KOPT-K1 (cell line): ENCODE measurements at regions not wholly inside any gene's neighbourhood (a gene's known extent, or its start where the extent isn't known, plus 50 kb on each side); places are given as distances from the start of the nearest gene placed in this dataset.

Experiments
- H3K27ac ChIP-seq: fragments of 200-600 bp; sonication (generic); 2 replicates; pipeline ENCODE4 v1.5.1; 2016; ENCODE audit warnings: antibody characterized with exemption, mild to moderate bottlenecking, low read depth, low read length; ENCODE audit not compliant: poor library complexity, severe bottlenecking
- H3K36me3 ChIP-seq: fragments of 200-600 bp; sonication (generic); 2 replicates; pipeline ENCODE4 v1.5.1; 2017; ENCODE audit warnings: antibody characterized with exemption, mild to moderate bottlenecking, low read length, moderate library complexity; ENCODE audit not compliant: insufficient read depth
- H3K9me3 ChIP-seq: fragments of 200-600 bp; sonication (generic); 2 replicates; pipeline ENCODE4 v1.5.1; 2017; ENCODE audit warnings: antibody characterized with exemption, low read length, mild to moderate bottlenecking; ENCODE audit not compliant: insufficient read depth, poor library complexity, severe bottlenecking

DNA sequence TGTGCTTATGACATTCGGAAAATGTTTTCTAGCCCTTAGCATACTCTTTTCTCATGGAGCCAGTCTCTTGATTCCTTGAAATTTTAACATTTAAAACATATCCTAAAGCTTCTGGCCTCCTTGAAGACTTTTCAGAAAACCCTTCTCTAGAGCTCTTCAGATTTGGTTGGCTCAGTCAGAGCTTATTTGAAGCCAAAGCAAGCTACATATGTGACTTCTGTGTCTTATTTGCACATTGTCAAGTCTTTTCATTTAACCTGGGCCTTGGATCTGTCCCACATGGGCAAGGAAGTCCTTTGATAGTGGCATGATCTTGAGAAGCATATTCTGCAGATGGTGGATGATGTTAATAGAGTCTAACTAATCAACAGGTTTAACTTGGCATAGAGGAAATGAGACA, 116.5 kb downstream of the LACC1 start:
- Histone ChIP-seq H3K9me3 (peaks cover 18% of the 10 kb centered on the region), H3K27ac (no peak overlapping the region), H3K36me3 (no peaks in the 10 kb centered on the region)

DNA sequence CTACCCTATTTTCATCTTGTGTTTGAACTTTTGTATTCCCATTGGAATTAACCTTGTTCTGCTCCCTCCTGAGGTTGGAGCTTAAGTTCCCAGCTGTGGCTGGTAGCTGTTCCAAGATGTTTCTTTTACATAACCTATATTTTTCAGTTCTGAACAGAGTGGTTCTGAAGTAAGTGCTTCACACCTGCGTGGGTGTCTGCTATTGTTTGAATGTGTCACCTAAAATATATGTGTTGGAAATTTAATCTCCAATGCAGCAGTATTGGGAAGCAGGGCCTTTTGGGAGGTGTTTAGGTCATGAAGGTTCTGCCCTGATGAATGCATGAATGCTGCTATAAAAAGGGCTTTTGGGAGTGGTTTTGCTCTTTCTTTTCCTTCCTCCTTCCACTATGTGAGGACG, 123.8 kb downstream of the LACC1 start:
- Histone ChIP-seq H3K9me3 (no peaks in the 10 kb centered on the region), H3K36me3 (no peaks in the 10 kb centered on the region), H3K27ac (no peak overlapping the region)

DNA sequence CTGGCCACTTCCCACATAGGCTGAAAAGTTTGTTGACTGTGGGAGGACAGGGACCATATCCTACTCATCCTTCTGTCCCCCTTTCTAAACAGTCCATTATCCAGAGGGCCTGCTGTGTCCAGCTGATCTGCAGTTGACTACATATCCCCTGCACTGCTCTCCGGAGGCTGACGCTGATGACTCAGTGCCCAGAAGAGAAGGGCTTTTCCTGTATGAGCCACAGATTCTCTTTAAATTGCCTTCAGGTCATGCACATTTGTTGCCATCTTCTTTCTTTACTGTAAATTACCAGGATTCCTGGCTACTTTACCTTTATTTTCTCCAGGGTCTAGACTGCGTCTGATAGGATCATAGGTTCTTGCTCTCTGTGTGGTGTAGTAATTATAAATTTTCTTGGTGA, 125.2 kb downstream of the LACC1 start:
- Histone ChIP-seq H3K36me3 (no peaks in the 10 kb centered on the region), H3K9me3 (no peaks in the 10 kb centered on the region), H3K27ac (no peak overlapping the region)

DNA sequence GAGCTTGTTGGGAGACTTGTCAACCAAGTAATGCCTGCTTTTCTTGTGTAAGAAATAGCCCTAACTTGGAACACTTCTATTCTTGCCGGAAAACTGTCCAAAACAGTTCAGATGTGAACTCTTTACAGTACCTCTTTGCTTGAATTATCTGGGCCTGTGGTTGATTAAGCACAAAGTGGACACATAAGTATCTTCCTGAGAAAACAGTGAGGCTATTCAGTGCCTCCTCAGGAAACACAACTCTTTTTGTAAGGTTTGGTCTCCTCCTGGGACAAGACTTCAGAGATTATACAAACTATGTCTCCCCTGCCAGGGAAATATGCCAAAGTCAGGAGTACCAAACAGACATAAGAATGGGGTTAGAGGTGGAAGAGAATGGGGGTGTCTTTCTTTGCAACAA, 127.7 kb downstream of the LACC1 start:
- H3K36me3 ChIP-seq: no peaks in the 10 kb centered on the region
- no peaks in the 10 kb centered on the region for H3K9me3 ChIP-seq
- H3K27ac ChIP-seq: no peak overlapping the region

DNA sequence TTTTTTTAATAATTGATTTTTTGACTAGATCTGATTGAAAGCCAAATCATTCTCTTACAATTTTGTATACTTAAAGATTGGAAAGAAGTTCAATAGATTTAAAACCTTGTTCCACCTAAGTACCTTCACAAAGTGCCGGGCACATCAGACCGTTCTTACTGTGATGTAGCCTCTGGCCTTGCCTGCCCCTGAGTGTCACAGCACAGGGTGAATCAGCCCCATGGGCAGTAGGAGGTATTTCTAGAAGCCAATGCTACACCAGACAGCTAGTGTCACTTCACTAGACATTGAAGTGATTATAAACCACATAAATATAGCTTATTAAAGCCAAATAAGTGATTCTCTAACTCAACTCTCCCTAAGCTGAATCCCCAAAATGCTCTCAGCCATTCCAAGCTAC, 131.3 kb downstream of the LACC1 start:
- Histone ChIP-seq H3K27ac (no peak overlapping the region), H3K9me3 (no peaks in the 10 kb centered on the region), H3K36me3 (no peaks in the 10 kb centered on the region)

DNA sequence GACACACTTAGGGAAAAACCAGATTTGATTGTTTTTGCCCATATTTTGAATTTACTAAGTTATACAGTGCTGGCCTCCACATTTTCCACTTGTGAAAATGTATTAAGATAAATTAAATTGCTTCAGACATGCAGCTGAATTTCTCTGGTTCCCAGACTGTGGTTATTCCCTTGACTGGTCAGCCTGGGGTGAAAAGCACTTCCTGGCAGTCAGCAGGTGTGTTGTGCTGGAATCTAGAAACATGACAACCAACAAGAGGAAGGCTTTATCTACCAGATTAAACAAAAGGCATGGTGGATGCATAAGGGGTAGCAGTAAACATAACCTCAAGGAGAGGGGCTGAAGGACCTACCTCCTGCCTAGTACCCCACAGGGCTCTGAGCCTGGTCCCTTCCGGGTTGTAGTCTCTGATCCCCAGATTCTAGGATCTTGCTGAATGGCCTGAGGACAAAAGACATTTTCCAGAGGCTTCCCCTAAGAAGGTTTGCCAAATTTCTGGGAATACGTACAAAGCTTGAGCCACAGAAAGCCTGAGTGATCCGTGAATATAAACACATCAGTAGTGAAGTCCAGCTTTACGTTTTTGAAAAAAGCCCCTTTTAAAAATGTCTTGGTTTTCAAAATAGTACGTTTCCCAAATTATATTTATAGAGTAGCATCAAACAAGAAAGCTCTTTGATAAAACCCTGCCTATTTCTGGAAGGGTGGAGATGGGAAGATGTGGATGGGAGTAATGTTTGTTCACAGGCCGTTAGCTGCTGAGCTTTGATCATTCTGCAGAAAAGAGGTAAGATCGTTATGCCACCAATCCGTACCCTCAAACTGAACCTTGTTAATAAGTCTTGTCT, 133.4 kb downstream of the LACC1 start:
- H3K9me3 ChIP-seq: no peaks in the 10 kb centered on the region
- H3K36me3 ChIP-seq: no peaks in the 10 kb centered on the region
- no peak overlapping the region for H3K27ac ChIP-seq

DNA sequence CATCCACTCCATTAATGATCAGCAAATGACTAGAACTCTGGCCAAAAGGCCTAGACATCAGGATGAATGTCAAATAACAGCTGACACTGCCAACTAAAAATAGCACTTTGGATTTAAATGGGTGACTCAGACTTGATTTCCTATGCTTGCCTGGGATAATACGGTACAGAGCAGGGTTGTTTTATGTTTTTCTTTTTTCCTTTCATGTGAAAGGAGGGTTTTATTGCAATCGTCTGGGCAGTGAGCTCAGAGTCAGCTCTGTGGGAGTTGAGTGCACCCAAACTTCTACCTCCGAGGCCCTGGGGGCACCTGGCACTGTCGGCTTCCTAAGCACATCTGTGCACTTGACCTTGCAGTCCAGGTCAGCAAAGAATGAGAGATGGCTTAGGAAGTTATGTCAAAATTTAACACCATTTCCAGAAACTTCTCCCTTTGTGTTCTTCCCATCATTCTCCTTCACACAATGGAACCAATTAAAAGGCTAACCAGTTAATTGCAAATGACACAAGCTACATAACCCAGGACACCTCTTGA, 134.1 kb downstream of the LACC1 start:
- Histone ChIP-seq H3K36me3 (no peaks in the 10 kb centered on the region), H3K27ac (no peak overlapping the region), H3K9me3 (no peaks in the 10 kb centered on the region)

DNA sequence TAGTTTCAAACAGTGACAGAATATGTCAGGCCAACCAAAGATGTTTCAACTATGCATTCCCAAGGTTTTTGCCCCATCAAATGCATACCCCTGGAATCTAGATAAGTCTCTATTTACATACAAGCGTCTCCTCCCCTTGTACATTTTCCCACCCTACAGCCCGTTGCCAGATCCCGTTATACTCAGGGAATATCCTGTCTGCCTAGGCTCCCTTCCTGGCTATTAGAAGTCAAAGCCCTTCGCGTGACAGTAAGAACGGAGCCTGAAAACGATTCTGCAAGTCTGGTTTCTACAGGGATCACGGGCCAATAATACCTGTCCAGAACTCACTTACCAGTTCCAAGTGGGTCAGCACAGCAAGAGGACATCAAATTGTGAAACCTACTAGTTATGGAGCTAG, 134.8 kb downstream of the LACC1 start:
- no peaks in the 10 kb centered on the region for H3K9me3 ChIP-seq
- no peaks in the 10 kb centered on the region for H3K36me3 ChIP-seq
- no peak overlapping the region for H3K27ac ChIP-seq

DNA sequence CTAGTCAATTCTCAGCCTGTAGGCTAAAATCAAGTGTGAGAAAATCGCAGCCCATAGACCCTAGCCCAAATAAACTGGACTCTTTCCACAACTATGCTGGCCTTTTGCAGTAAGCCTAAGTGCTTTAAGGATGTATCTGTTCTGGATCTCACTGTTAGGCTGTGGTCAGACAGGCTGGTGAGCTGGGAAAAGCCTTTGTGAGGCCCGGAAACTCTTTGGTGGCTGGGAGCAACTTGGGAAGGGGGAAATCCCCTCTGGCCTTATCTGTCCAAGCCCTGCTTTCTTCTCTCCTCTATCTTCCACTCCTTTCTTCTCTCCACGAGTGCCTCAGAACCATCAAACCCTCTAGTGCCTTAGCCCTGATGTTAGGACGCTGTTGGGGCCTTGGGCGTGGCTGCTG, 135.4 kb downstream of the LACC1 start:
- Histone ChIP-seq H3K27ac (no peak overlapping the region), H3K9me3 (no peaks in the 10 kb centered on the region), H3K36me3 (no peaks in the 10 kb centered on the region)

DNA sequence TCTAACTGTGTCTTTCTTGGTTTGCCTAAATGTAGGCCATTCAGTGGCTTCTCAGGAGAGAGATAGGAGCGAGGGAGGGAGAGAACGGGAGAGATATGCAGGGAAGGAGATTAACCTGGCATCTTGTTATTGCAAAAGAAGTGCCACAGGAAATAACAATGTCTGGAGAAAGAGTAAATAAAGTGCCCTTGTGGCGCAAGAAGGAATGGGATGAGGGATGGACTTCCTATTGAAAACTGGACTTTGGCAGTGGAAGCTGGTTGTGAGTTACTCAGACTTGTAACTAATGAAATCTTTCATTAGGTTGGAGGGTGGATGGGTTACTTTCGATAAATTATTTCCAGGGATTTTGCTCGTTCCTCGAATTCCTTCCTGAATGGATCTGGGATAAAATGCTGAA, 136.1 kb downstream of the LACC1 start:
- no peaks in the 10 kb centered on the region for H3K9me3 ChIP-seq
- H3K27ac ChIP-seq: no peak overlapping the region
- H3K36me3 ChIP-seq: no peaks in the 10 kb centered on the region

DNA sequence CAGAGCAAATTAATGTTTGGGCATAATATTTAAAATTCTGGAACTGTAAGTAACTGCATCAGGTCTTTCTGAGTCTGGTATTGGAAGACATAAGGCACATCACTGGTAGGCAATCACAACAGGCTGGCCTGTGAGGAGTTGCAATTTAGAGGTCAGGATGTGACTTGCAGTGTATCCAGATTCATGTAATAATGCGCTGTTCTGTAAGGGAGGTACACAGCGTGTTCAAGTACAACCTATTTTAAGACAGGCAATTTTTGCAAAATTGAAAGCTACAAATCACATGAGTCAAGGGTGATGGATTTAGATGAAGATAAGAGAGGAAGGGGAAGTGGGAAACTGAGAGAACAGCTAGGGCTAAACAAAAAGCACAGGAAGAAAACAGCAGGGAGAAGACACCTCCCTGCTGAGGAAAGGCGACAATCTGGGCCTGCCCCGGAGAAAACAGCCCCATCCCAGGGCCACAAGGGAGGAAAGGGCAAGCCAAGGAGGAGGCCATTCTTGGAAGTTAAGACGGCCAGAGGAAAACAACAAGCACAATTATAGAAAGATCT, 138.1 kb downstream of the LACC1 start:
- H3K9me3 ChIP-seq: no peaks in the 10 kb centered on the region
- H3K27ac ChIP-seq: no peak overlapping the region
- no peaks in the 10 kb centered on the region for H3K36me3 ChIP-seq

DNA sequence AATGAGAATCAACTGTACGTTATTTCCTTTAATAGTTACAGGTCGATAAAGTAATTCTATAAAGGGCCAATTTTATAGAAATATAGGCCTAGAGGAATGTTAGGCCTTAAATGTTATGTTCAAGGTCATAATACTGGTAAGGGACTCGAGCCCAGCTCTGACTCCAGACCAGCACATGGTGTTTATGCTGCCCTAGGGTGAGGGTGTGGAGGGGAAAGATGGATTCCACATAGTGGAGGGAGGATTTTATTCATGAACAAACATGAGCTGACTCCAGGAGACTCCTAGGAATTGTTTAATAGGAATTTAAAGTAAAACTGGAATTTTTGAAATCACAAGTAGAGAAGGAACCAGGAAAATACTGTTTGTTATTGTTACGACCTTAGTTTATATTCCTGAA, 139.9 kb downstream of the LACC1 start:
- Histone ChIP-seq H3K9me3 (no peaks in the 10 kb centered on the region), H3K36me3 (no peaks in the 10 kb centered on the region), H3K27ac (no peak overlapping the region)

DNA sequence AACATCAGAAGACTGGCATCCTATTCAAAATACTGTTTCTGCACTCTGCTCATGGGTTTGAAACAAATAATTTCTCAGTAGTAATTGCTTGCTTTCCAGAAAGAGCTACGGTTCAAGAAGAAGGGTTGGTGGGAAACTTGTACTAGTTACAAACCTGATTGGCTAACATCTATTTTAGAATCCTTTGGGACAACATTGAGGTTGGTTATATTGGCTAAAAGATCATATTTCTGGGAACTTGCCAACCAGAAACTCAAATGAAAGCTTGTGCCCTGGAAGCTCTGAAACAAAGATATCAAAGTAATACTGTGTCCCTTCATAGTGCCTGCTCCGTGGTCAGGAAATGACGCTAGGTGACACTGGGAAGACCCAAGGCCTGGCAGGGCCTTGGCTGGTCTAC, 141.7 kb downstream of the LACC1 start:
- no peaks in the 10 kb centered on the region for H3K36me3 ChIP-seq
- H3K27ac ChIP-seq: no peak overlapping the region
- no peaks in the 10 kb centered on the region for H3K9me3 ChIP-seq

DNA sequence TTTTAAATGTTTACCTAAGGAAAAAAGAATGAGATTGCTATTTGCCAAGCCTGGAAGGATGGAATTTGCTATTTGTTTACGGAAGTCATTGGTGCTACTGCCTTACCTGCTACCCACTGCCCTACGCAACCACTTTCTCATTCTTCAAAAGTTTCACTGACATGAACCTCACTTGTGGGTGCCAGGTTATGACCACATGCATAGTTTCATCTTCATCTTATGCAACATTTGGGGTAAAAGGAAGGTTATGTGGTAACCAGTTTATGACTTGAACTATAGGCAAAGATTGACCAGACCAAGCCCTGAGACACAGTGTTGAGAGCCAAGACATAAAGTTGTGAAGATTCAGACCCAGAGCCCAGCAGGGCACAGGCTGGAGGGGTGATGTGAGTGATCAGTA, 142.5 kb downstream of the LACC1 start:
- Histone ChIP-seq H3K36me3 (no peaks in the 10 kb centered on the region), H3K9me3 (no peaks in the 10 kb centered on the region), H3K27ac (no peak overlapping the region)

DNA sequence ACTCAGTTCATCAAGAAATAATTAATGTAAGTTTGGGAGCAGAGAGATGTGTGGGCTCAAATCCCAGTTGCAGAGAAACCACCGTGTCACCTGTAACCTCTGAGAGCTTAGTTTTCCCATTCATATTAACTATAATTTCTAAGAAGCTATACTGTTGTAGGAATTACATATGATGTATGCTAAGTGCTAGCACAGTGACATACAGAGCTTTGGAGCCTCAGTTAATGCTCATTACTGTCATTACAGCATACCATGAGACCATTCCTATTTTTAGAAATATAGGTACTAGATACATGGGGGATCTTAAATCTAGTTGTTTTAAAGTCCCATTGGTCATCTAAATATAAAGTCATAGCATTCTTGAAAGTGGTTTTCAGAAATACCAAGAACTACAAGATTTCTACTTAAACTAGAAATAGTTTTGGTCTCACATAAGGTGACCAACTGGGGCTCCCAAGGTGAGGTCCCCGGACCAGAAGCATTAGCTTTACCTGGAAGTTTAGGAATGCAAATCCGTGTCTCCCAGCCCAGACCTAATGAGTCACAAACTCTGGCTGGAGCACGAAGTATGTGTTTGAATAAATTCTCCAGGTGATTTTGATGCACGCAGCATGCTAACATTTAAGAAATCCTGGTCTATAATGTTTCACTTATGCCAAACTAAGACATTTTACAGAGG, 144.6 kb downstream of the LACC1 start:
- no peaks in the 10 kb centered on the region for H3K36me3 ChIP-seq
- no peak overlapping the region for H3K27ac ChIP-seq

More for the DNA sequence above, 144.6 kb downstream of the LACC1 start:
- no peaks in the 10 kb centered on the region for H3K9me3 ChIP-seq
